NCI-H2029 (cell line): ENCODE measurements at regions not wholly inside any gene's neighbourhood (a gene's known extent, or its start where the extent isn't known, plus 50 kb on each side); places are given as distances from the start of the nearest gene placed in this dataset.
"Not testable (repeated sequence)": the region's sequence is repeated elsewhere in the genome, so short reads cannot be mapped to it uniquely, and the experiment has no call there.

Source experiments
- DNase-seq: peaks from one replicate; lab custom pipeline; 2025; lab: John Stamatoyannopoulos, UW

DNA sequence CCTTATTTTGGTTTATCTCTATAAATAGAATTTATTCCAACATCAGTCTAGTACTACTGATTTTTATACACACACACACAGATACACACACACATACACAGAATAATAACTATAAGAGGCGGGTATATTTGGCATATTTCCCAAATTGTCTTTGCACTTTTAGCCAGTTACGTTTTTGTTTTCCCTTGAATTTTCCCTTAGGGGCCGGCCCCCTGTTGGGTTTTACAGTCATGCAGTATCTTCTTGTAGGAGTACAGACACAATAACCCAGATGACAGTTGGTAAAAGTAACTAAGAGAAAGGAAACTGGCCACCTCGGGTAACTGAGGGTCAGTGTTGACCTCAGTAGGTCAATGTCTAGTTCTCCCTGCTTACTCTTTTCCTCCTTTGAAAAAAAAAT lies 50.9 kb downstream of the DISP1 start:
- no peak for DNase-seq

DNA sequence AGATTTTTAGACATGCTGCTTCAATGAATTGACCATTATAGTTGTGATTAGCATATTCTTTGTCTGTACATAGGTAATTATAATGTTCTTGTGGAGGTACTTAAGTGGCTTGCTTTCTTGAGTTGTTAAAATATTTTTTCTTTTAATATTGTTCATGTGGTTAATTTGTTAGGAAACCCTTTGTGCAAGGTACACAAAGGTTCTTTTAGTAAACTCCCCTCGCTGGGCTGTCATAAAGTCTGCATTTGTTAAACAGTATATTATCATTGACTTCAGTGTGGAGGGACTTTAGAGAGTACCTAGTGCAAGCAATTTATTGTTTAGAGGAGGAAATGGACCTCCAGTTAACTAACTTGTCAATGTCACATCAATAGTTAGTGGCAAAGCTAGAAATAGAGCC lies 52.5 kb downstream of the DISP1 start:
- no peak for DNase-seq

DNA sequence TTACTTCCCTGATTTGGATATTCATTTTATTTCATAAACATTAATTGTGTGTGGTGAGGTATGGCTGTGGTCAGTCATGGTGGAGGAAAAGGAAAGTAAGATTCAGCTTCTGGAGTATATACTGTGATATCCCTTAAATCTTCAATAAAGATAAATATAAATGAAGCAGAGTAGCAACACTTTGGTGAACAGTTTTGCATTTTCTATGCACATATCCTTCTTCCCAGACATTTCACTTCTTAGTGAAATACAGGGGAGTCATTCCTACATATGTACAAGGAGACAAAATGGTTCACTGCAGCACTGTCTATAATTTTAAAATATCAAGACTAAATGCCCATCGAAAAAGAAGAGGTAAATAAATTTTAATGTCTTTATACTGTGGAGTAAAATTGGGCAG lies 61.3 kb downstream of the DISP1 start:
- no peak for DNase-seq

DNA sequence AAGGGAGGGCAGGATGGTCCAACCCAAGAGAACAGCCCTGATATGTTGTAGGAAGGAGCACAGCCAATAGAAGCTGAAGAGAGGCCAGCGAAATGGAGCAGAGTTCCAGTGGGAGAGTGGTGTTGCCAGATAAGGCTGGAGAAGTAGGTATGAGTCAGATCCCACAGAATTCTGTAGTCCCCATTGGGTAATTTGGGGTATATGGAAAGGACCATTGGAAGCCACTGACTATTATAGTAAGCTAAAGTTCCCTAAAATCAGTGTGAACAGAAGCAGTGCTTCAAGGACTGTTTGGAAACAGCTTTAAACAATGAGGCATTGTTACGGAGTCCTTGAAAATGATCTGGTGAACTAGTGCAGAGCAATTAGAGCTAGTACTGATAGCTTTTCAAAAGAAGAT lies 63.0 kb downstream of the DISP1 start:
- DNase-seq: no peak

DNA sequence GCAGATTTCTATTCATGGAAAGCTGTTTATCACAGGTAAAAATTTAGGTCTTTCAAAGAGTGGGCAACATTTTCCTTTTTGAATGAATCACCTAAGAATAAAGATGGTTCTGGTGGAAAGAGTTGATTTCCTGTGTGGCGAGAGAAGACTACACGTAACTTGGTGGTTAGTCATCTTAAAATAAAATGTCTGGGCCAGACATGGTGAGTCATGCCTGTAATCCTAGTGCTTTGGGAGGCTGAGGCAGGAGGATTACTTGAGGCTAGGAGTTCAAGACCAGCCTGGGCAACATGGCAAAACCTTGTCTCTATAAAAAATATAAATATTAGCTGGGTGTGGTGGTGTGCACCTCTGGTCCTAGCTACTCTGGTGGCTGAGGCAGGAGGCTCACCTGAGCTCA lies 65.7 kb downstream of the DISP1 start:
- no peak for DNase-seq

DNA sequence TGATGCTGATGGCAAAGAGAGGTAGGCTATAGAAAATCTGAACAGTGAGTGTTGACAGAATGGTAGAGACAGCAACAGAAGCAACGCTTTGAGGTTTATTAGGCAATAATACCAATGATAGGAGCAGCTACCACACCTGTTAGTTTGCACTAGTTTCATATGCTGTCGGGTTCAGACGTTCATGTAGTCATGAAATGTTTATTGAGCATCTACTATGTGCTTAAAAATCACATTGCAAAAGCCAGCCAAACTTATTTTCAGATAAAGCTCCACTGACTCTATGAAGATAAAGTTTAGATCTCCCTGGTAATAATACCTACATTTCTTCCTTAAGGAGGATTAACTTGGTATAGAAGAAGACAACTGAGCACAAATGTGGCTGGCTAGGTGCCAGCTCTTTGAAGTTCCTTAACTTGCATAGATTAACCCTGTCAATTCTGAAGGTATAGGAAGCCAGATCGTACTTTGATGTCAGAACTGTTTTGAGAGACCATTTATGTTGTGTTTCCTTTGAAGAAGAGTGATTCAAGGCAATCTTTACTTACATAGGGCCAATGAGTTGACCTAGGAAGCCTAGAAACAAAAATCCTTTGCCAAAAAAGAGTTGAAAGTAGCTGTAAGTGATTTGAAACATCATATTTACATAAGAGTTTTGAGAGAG lies 71.5 kb downstream of the DISP1 start:
- no peak for DNase-seq

DNA sequence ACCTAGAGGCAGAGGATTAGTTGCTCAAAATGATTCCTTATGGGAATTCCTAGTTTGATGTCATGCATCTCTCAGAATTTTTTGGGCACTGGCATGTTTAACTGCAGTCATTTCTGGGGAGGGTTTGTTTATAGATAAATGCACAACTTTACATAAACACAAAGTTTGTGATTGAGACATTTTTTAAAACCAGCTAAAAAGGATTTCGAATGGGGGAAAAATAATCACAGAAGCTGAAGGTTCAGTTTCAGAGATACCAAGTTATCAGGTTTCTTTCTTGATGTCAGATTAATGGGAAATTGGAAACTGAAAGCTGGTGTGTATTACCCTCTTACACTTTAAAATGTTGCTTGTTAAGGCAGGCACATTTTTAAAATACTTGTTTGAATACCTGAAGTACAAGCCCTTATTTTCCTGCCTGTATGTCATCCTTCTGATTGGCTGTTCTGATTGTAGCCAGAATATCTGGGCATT lies 72.1 kb downstream of the DISP1 start:
- DNase-seq: no peak

DNA sequence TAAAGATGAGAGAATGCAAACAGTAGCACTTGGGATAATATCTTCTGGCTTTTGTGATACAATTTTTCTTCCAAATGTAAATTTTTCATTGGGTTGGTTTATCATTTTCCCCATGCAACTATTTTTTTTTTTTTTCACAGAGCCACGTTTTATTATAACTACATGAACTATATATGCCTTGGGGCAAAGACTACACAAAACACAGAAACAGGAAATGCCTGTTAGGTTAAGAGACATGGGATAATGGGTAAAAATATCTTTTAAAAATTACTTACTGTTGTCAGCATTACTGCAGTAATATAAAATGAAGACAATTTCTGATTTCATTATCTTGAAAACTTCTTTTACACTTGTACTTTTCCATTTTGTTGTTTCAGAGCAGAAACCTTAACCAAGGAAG lies 74.6 kb downstream of the DISP1 start:
- DNase-seq: no peak

DNA sequence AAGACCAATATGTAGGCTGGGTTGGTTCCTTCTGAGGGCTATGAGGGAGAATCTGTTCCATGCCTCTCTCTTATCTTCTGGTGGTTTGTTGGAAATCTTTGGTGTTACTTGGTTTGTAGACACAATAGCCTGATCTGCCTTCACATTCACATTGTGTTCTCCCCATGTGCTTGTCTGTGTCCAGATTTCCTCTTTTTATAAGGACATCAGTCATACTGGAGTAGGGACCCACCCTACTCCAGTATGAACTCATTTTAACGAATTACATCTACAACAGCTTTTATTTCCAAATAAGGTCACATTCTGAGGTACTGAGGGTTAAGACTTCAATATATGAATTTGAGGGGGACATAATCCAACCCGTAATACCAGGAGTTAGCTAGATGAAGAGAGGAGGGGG lies 75.9 kb downstream of the DISP1 start:
- no peak for DNase-seq

DNA sequence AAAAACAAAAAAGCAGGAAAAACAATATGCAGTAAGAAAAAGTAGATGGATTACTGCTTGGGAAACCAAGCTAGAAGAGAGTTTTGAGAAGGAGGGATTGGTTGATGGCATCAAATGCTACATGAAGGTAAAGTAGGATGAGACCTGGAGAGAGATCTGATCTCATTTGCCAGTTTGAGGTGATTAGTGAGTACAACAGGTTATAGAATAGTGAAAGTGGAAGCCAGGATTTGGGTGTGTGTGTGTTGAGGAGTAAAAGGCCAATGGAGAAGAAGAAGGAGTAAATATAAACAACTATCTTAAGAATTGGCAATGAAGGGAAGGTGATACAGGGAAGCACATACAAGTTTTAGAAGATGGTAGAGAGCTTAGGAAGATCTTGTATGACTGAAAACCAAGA lies 76.7 kb downstream of the DISP1 start:
- DNase-seq: no peak

DNA sequence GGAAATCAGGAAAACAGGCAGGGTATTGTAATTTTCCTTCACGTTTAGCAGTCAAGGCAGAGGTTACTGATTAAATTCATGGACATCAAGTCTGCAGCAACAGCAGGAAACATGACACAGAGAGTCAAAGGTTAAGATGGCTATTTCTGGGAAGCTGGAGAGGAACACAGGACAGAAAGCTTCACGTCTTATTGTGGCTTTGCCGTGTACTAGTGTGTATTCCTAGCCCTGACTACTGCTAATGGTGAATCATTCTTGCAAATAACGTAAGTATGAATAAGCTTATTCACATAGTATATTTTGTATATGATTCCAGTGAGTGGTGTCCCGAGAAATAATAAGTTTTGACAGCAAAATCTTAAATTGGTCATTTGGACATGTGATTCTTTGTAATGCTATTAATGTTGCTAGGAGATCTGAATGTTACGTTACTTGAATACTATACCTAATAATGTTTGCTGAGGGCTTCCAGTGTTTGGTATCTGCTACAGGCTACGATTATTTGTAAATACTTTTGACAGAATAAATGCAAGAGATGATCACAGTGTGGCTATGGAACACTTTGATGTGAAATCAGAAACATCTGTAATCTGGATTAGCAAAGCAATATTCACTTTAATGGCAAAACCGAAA lies 77.4 kb downstream of the DISP1 start:
- no peak for DNase-seq

DNA sequence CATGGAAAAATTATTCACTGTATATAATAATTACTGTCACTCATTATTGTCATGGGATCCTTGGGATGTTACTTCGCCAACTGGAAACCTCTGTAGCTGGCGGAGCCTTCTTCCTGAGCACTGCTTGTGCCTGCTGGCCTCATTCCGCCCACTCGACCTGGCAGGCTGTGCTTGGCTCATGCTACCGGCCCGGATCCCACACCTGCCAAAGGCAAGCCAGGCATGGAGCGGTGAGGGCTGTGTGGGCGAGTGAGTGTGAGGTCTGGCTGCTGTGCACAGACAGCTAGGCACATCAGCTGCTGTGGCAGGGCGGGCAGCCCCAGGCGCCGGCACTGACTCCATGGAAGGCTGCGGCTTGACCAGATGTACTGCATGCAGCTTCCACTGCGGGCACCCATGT lies 78.4 kb downstream of the DISP1 start:
- no peak for DNase-seq

DNA sequence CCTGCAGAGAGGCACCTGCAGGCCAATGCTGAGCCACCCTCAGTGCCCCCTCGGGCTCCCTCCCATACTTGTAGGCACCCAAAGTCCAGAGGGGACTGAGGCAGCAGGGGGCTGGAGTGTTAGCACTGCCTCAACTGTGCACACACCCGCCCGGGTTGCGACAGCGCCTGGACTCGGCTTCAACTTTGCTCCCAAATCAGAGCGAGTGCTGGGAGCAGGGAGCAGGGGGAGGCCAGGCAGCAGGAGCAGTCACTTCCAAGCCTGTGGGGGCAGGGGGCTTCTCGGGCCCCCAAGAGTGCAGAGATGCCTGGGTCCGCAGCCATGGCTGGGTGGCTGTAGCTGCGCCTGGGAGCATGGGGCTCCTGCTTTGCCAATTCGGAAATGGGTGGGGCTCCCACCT lies 79.5 kb downstream of the DISP1 start:
- DNase-seq: no peak

DNA sequence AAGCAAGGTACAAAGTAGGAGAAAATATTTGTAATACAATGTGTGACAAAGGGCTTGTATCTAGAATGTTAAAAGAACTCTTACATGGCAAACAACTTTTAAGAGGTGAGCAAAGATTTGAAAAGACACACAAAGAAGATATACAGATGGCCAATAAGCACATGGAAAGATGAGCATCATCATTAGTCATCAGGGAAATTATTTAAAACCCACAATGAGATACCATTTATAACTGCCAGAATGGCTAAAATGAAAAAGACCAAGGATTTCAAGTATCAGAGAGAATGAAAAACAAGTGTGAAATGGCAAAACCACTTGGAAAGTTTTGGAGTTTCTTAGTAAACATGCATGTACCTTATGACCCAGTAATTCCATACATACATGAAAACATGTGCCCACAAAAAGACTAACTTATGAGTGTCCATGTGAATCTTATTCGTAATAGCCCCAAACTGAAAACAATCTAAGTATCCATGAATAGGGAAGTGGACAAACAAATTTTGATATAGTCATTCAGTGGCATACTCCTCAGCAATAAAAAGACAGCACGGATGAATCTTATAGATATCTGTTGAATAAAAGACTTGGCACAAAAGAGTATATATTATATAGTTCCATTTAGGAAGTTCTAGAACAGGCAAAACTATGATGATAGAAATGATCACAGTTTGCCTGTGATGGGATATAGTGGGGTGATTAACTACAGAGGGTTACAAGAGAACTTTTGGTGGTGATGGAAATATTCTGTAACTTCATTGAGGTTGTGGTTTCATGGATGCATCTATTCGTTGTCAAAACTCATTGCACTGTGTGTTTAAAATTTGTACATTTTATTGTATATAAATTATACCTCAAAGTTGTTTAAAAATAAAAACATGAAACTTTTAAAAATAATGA lies 82.0 kb downstream of the DISP1 start:
- DNase-seq: no peak

DNA sequence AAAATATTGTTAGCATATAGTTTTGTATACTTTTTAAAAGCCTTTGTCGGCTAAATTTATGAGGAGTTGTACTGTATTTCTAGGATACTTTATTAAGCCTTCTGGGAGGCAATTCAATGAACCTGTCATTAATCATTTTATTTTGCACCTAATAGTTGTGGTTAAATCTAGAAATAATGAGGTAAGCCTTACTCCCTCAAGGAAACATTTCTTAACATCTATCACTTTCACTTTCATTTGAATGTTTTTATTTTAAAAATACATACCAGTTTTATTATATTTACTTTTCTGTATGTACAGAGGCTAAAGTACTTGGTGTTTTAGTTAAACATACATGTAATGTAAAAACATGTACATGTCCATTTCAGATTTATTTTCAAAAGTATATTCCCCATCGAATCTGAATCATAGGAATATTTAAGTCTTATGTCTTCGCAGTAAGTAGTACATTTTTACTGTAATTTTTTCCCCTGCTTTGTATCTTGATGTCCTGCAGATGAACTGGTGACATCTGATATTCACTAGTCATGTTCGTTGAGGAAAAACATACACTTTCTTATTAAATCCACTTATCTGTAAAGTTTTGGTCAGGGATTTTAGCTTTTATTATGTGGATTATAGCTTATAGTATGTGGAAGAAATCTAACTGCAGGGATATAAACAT lies 82.8 kb downstream of the DISP1 start:
- DNase-seq: no peak

DNA sequence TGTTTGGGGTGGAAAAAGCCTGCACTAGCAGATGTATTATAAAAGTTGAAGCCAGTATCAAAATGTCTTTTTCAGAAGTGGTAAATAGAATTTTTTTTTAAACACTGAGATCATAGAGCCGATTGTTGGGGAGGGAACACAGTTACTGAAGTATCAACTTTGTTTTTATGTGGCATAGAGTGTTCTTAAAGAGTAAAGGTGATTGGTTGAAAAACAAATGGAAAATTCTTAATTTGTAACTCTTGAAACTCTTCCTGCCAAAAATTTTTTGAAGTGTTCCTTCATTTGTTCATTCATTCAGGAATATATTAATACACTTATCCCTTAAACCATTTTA lies 83.3 kb downstream of the DISP1 start:
- DNase-seq: no peak

DNA sequence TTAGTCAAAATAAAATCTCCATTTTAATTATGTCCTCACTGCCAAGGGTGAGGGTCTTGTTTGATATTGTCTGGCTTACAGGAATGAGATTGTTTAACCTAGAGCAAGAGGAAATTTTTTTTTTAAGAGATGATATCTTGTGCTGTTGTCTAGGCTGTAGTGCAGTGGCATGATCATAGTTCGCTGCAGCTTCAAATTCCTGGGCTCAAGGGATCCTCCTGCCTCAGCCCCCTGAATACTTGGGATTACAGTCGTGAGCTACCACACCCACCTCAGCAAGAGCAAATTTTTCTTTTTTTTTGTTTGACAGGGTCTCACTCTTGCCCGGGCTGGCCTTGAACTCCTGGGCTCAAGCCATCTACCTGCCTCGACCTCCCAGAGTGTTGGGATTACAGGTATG lies 84.6 kb downstream of the DISP1 start:
- DNase-seq: no peak

DNA sequence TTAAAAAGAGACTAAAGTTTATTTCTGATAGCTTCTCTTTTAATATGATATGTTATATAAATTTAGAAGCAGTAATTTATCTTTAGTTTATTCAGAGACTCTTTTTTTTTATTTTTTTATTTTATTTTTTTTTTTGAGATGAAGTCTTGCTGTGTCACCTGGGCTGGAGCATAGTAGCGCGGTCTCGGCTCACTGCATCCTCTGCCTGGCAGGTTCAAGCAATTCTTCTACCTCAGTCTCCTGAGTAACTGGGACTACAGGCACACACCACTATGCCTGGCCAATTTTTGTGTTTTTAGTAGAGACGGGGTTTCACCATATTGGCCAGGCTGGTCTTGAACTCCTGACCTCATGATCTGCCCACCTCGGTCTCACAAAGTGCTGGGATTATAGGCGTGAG lies 89.6 kb downstream of the DISP1 start:
- no peak for DNase-seq

DNA sequence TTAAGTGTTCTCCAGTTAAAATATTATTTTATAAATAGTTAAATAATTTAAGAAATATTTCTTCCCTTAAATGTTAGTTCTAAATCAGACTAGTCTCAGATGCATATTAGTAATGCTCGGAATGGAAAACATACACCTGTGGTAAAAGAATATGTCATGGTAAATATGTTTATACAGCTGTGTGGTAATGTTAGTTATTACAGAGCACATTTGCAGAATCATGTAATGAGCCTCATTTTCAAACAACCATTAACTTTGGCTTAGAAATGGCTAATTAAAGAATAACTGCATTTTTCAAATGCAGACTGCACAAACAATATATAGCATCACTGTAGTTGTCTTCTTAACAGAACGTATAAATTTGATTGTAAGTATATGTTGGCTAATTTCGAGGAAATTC lies 90.3 kb downstream of the DISP1 start:
- DNase-seq: no peak

DNA sequence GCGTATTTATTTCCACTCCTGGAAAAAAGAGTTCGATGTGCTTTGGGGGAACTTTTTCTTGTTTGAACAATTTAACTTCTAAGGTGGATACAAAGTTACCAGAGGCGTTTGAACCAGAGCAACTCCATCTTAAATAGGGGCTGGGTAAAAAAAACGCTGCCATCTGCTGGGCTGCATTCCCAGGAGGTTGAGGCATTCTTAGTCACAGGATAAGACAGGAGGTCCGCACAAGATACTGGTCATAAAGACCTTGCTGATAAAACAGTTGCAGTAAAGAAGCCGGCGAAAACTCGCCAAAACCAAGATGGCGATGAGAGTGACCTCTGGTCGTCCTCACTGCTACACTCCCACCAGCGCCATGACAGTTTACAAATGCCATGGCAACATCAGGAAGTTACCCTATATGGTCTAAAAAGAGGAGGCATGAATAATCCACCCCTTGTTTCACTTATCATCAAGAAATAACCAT lies 91.5 kb downstream of the DISP1 start:
- not testable (repeated sequence) for DNase-seq

DNA sequence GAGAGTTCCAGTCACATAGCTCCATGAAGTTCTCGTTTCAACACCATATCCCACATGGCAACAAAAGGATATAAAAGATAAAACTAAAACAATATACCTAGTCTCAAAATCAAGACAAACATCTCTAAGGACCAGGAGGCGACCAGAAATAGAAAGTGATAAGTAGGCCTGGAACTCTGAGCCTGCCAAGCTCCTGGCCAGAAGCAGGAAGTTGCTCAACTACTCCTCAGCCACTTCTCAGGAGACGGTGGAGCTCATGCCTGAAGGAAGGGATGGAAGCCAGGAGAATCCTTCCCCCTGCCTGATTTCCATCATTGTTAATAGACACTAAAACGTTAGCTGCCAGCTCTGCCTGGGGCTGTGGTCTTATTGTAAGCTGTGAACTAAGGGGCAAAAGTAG lies 94.7 kb downstream of the DISP1 start:
- DNase-seq: no peak

DNA sequence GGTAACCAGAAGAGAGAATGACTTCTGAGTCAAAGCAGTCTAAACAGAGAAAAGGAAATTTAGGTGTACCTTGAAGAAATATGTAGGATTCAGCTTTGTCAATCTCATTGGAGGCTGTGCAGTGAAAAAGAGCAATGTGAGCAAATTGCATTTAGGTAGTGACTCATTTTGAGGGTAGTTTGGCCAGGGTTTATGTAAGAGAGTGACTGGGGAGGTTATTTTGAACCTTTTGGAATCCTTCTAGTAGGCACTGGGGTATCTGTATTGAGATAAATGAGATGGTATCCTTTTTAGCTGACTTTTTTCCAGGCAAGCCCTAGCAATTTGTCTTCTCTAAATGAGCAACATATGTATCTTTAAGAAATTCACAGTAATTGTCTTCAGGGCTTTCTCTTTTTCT lies 95.9 kb downstream of the DISP1 start:
- no peak for DNase-seq

DNA sequence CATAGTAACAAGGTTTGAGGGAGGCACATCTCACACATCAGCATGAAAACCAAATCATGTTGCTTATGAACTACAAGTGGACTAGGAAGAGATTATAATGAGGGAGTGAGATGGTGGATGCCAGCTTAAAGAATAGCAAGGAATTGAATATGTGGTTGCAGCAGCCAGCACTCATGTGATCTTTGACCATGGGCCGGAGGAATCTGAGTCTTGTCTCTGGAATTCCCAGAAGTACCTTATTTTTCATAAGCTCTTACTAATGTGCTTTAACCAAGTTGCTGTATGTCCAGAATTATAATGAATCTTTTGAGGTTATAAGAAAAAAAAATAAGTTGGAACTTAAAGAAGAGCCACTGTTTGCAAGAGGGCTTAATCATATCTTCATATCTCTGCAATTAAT lies 97.0 kb downstream of the DISP1 start:
- DNase-seq: no peak
